ENCODE measurements at regions not wholly inside any gene's neighbourhood (a gene's known extent, or its start where the extent isn't known, plus 50 kb on each side); places are given as distances from the start of the nearest gene placed in this dataset.

DNA sequence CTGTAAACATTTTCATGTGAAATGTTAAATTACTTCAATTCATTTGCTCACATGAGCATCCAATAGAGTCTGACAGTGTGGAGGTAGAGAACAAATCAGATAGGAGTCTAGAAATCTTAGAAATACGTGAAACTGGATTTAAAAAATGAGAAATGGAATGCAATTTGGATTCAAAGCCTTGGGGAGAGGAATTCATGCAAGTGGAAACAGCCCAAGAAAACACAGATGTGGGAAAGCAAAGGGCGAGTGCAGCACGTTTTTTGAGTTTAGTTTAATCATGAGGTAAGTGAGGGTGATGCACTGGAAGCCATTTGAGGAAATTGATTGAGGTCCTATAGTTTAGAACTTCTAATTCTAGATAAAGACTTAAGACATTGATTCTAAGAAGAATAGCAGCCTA is 434.7 kb downstream of the C3orf38 start:
- no peak for DNase-seq (ENCODE audit: low spot score in 2 of 2)
- intact Hi-C loops (cut with DNase I; ENCODE audit: low total_unique reads): no loop called here
- Histone ChIP-seq H3K4me3 (no peak overlapping the region), H3K27me3 (no peaks in the 10 kb centered on the region), H3K27ac (no peak overlapping the region), H3K9me3 (no peaks in the 10 kb centered on the region), H3K36me3 (no peaks in the 10 kb centered on the region), H3K4me1 (no peaks in the 10 kb centered on the region)
- TF ChIP-seq CTCF (IDR thresholded peaks at IDR 0.05) (no peak), POLR2AphosphoS5 (IDR thresholded peaks at IDR 0.05) (no peak), POLR2A (IDR thresholded peaks at IDR 0.05) (no peak)

DNA sequence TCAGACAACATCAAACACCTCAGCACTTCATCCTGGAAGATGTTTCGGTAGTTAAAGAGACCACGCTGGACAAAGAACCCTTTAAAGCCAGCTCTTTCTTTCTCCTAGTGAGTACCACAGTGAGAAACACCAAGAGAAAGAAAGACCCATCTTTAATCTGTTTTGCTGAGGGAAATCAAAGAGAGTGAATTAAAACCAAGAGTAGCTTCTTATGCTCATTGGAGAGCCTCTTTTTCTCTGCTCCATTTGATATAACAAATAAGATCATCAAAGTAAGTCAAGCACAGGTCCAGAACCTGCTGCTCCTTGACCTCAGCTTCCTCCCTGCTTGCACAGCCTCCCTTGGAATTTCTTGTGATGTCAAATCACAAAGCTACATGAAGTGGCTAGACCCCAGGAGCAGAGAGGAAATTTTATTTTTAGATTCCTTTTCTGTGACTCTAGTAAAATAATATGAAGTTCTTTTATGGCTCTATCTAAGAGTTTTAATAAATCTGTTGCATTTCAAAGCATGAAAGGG is 436.4 kb downstream of the C3orf38 start:
- TF ChIP-seq POLR2AphosphoS5 (IDR thresholded peaks at IDR 0.05): no peak
- TF ChIP-seq POLR2A (IDR thresholded peaks at IDR 0.05): no peak
- no peak for TF ChIP-seq CTCF (IDR thresholded peaks at IDR 0.05)
- intact Hi-C loops (cut with DNase I; ENCODE audit: low total_unique reads): no loop called here
- H3K36me3 ChIP-seq: no peaks in the 10 kb centered on the region
- no peak for DNase-seq (ENCODE audit: low spot score in 2 of 2)
- H3K4me3 ChIP-seq: no peak overlapping the region
- no peaks in the 10 kb centered on the region for H3K27me3 ChIP-seq
- no peaks in the 10 kb centered on the region for H3K4me1 ChIP-seq
- no peaks in the 10 kb centered on the region for H3K9me3 ChIP-seq
- H3K27ac ChIP-seq: no peak overlapping the region

DNA sequence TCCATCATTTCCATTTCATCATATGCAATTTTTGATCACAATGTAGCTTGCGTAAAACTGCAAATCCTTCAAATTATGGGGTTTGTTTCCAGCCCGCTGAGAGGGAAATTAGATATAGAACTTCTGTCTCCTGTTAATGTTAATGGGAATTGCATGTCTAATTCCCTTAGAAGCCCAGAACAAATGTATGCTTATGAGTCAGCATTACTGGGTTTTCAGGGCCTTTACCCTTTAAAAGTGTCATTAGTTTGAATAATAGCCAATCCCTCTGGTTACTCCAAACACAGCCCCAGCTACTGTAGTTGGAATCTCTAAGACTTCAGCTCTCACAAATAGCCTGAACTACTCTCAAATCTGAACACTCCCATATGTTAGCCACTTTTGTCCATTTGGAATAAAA is 439.4 kb downstream of the C3orf38 start:
- H3K9me3 ChIP-seq: no peaks in the 10 kb centered on the region
- TF ChIP-seq POLR2A (IDR thresholded peaks at IDR 0.05) (no peak), POLR2AphosphoS5 (IDR thresholded peaks at IDR 0.05) (no peak), CTCF (IDR thresholded peaks at IDR 0.05) (no peak)
- no peaks in the 10 kb centered on the region for H3K27me3 ChIP-seq
- no peaks in the 10 kb centered on the region for H3K4me1 ChIP-seq
- intact Hi-C loops (cut with DNase I; ENCODE audit: low total_unique reads): no loop called here
- H3K36me3 ChIP-seq: no peaks in the 10 kb centered on the region
- DNase-seq (ENCODE audit: low spot score in 2 of 2): no peak
- no peak overlapping the region for H3K4me3 ChIP-seq
- no peak overlapping the region for H3K27ac ChIP-seq

GRCh38 chr3:88595026-88595425 is 445.3 kb downstream of the C3orf38 start:
- no peaks in the 10 kb centered on the region for H3K4me1 ChIP-seq
- DNase-seq (ENCODE audit: low spot score in 2 of 2): no peak
- no peaks in the 10 kb centered on the region for H3K36me3 ChIP-seq
- no peak overlapping the region for H3K4me3 ChIP-seq
- TF ChIP-seq POLR2AphosphoS5 (IDR thresholded peaks at IDR 0.05) (no peak), CTCF (IDR thresholded peaks at IDR 0.05) (no peak), POLR2A (IDR thresholded peaks at IDR 0.05) (no peak)
- intact Hi-C loops (cut with DNase I; ENCODE audit: low total_unique reads): no loop called here
- no peaks in the 10 kb centered on the region for H3K9me3 ChIP-seq
- no peaks in the 10 kb centered on the region for H3K27me3 ChIP-seq
- no peak overlapping the region for H3K27ac ChIP-seq

- H3K4me3 ChIP-seq: no peak overlapping the region
- no peak for DNase-seq (ENCODE audit: low spot score in 2 of 2)
- no peaks in the 10 kb centered on the region for H3K27me3 ChIP-seq
- H3K27ac ChIP-seq: no peak overlapping the region
- intact Hi-C loops (cut with DNase I; ENCODE audit: low total_unique reads): no loop called here
- H3K4me1 ChIP-seq: no peaks in the 10 kb centered on the region
- no peaks in the 10 kb centered on the region for H3K36me3 ChIP-seq
- H3K9me3 ChIP-seq: no peaks in the 10 kb centered on the region
- TF ChIP-seq CTCF (IDR thresholded peaks at IDR 0.05) (no peak), POLR2AphosphoS5 (IDR thresholded peaks at IDR 0.05) (no peak), POLR2A (IDR thresholded peaks at IDR 0.05) (no peak)
Observed at GRCh38 chr3:88596451-88596850, 446.7 kb downstream of the C3orf38 start.

Data from breast epithelium (tissue), 4 donors.